Thyroid gland (tissue), 4 donors: ENCODE measurements at regions not wholly inside any gene's neighbourhood (a gene's known extent, or its start where the extent isn't known, plus 50 kb on each side); places are given as distances from the start of the nearest gene placed in this dataset.

Source experiments
- CTCF ChIP-seq, 6 experiments: fragments of 200-600 bp in 3 of 6; fragments of 450-650 bp in 3 of 6; sonication (generic) in 3 of 6; IDR thresholded peaks; one replicate each; pipeline ENCODE4 v1.5.1; 2016 to 2019; ENCODE audit warnings: antibody characterized with exemption in 6 of 6, mild to moderate bottlenecking in 2 of 6, inconsistent platforms in 1 of 6, moderate library complexity in 1 of 6
- POLR2A ChIP-seq, 2 donors: fragments of 450-650 bp; IDR thresholded peaks; one replicate each; pipeline ENCODE4 v1.6.1; 2017; ENCODE audit warnings: antibody characterized with exemption in 2 of 2, mild to moderate bottlenecking in 2 of 2, moderate library complexity in 1 of 2

GRCh38 chrX:137667776-137668175, 101.8 kb downstream of the ZIC3 start:
- TF ChIP-seq CTCF (IDR thresholded peaks at IDR 0.05) (no peak), POLR2A (IDR thresholded peaks at IDR 0.05) (no peak)
